A172 (cell line): ENCODE measurements at regions not wholly inside any gene's neighbourhood (a gene's known extent, or its start where the extent isn't known, plus 50 kb on each side); places are given as distances from the start of the nearest gene placed in this dataset.

Source experiments
- DNase-seq: peaks from one replicate; pipeline ENCODE4 v3.0.0-alpha.2; 2015; ENCODE audit warnings: low spot score

GRCh38 chr4:138689593-138689992 lies 326.0 kb upstream of the NOCT start:
- no peak for DNase-seq

- DNase-seq, result no peak
These were observed 326.4 kb upstream of the NOCT start for GRCh38 chr4:138689187-138689586.

GRCh38 chr4:138688408-138689085 lies 327.0 kb upstream of the NOCT start:
- no peak for DNase-seq

- no peak for DNase-seq
These were observed 329.3 kb upstream of the NOCT start for GRCh38 chr4:138686106-138686835.

GRCh38 chr4:138685316-138685715 lies 330.3 kb upstream of the NOCT start:
- no peak for DNase-seq

- DNase-seq, result peak; percentile 76
These were observed 334.5 kb upstream of the NOCT start for GRCh38 chr4:138680989-138681604.

- no peak for DNase-seq
These were observed 335.3 kb upstream of the NOCT start for GRCh38 chr4:138680256-138680655.

- DNase-seq, result no peak
These were observed 336.4 kb upstream of the NOCT start for GRCh38 chr4:138678985-138679746.

- DNase-seq, result no peak
These were observed 337.8 kb upstream of the NOCT start for GRCh38 chr4:138677748-138678147.

GRCh38 chr4:138677212-138677611 lies 338.4 kb upstream of the NOCT start:
- no peak for DNase-seq

GRCh38 chr4:138675685-138676084 lies 339.9 kb upstream of the NOCT start:
- DNase-seq, result no peak

GRCh38 chr4:138674209-138674608 lies 341.4 kb upstream of the NOCT start:
- no peak for DNase-seq

- DNase-seq, result no peak
These were observed 342.5 kb upstream of the NOCT start for GRCh38 chr4:138673053-138673452.

- DNase-seq, result no peak
These were observed 343.1 kb upstream of the NOCT start for GRCh38 chr4:138672393-138672976.

GRCh38 chr4:138671606-138672084 lies 343.9 kb upstream of the NOCT start:
- DNase-seq, result no peak

GRCh38 chr4:138671106-138671505 lies 344.5 kb upstream of the NOCT start:
- no peak for DNase-seq

- no peak for DNase-seq
These were observed 344.9 kb upstream of the NOCT start for GRCh38 chr4:138670681-138671080.

GRCh38 chr4:138669479-138670315 lies 345.9 kb upstream of the NOCT start:
- peak; percentile 24 for DNase-seq

GRCh38 chr4:138668309-138668708 lies 347.3 kb upstream of the NOCT start:
- no peak for DNase-seq

GRCh38 chr4:138666366-138666765 lies 349.2 kb upstream of the NOCT start:
- DNase-seq, result no peak

GRCh38 chr4:138665851-138666250 lies 349.7 kb upstream of the NOCT start:
- no peak for DNase-seq
